IMR-90 (cell line): ENCODE measurements at regions not wholly inside any gene's neighbourhood (a gene's known extent, or its start where the extent isn't known, plus 50 kb on each side); places are given as distances from the start of the nearest gene placed in this dataset.
"Not testable (repeated sequence)": the region's sequence is repeated elsewhere in the genome, so short reads cannot be mapped to it uniquely, and the experiment has no call there.

Source experiments
- ATAC-seq: fragments of 200-7000 bp; cut with Tn5 transposase; 2 replicates; pipeline ENCODE4 v1.9.1; 2020; ENCODE audit warnings: low read depth, mild to moderate bottlenecking, moderate library complexity
- BruUV-seq: library from RNA; stranded (reverse); fragments of 400-500 nt; replicated peaks from 2 replicates; lab custom pipeline; 2021; lab: Mats Ljungman, UMichigan
- CTCF ChIA-PET: fragments of 300-600 bp; formaldehyde crosslinking; extraction: SDS; loops from one replicate; lab custom pipeline; 2021; ENCODE audit warnings: antibody characterized with exemption; lab: Yijun Ruan, JAX
- POLR2A ChIA-PET: fragments of 300-600 bp; sonication (Branson Sonifier 250); formaldehyde crosslinking; loops from one replicate; lab custom pipeline; 2022; ENCODE audit warnings: antibody characterized with exemption; ENCODE audit not compliant: unreplicated experiment; lab: Charles Lee
- DNase-seq: peaks from one replicate; pipeline ENCODE4 v3.0.0; 2013
- H2AFZ ChIP-seq: replicated peaks from 2 replicates; pipeline ENCODE3; 2013; ENCODE audit warnings: low read length, mild to moderate bottlenecking; ENCODE audit not compliant: poor library complexity
- H2AK5ac ChIP-seq: 2 replicates; pipeline ENCODE4 v1.6.1; 2013; ENCODE audit warnings: low read depth, low read length, inconsistent platforms
- H2AK9ac ChIP-seq: replicated peaks from 2 replicates; pipeline ENCODE3; 2013; ENCODE audit warnings: mild to moderate bottlenecking, low read depth, low read length, moderate library complexity; ENCODE audit not compliant: poor library complexity
- H2BK120ac ChIP-seq: 2 replicates; pipeline ENCODE4 v1.6.1; 2013; ENCODE audit warnings: low read depth, low read length, inconsistent platforms
- H2BK15ac ChIP-seq: 3 replicates; pipeline ENCODE4 v1.6.1; 2013; ENCODE audit warnings: low read depth, low read length, inconsistent platforms
- H2BK20ac ChIP-seq: 2 replicates; pipeline ENCODE4 v1.6.1; 2013; ENCODE audit warnings: low read depth, mild to moderate bottlenecking, inconsistent platforms, low read length, moderate library complexity
- H2BK5ac ChIP-seq: 2 replicates; pipeline ENCODE4 v1.6.1; 2013; ENCODE audit warnings: mild to moderate bottlenecking, low read depth, low read length, inconsistent platforms; ENCODE audit not compliant: poor library complexity, severe bottlenecking
- H3K14ac ChIP-seq: replicated peaks from 2 replicates; pipeline ENCODE4 v1.6.1; 2013; ENCODE audit warnings: low read depth, low read length, inconsistent platforms
- H3K18ac ChIP-seq: 2 replicates; pipeline ENCODE4 v1.6.1; 2013; ENCODE audit warnings: low read depth, low read length, control low read depth
- H3K23ac ChIP-seq: 2 replicates; pipeline ENCODE4 v1.6.1; 2013; ENCODE audit warnings: low read depth, low read length, inconsistent platforms
- H3K27ac ChIP-seq: 2 replicates; pipeline ENCODE4 v1.5.1; 2013; ENCODE audit warnings: mild to moderate bottlenecking, control low read depth, low read length; ENCODE audit not compliant: insufficient read depth
- H3K27me3 ChIP-seq: 2 replicates; pipeline ENCODE4 v1.6.1; 2013; ENCODE audit warnings: low read length; ENCODE audit not compliant: control insufficient read depth, insufficient read depth
- H3K36me3 ChIP-seq: 2 replicates; pipeline ENCODE4 v1.6.1; 2013; ENCODE audit warnings: low read length, mixed read lengths; ENCODE audit not compliant: control insufficient read depth, insufficient read depth
- H3K4ac ChIP-seq: 2 replicates; pipeline ENCODE4 v1.6.1; 2013; ENCODE audit warnings: low read depth, low read length, inconsistent platforms
- H3K4me1 ChIP-seq: 2 replicates; pipeline ENCODE4 v1.6.1; 2013; ENCODE audit warnings: low read length, mixed read lengths; ENCODE audit not compliant: control insufficient read depth, insufficient read depth
- H3K4me2 ChIP-seq: 2 replicates; pipeline ENCODE4 v1.6.1; 2013; ENCODE audit warnings: low read depth, mild to moderate bottlenecking, control low read depth, low read length, moderate library complexity
- H3K4me3 ChIP-seq: 2 replicates; pipeline ENCODE4 v1.5.1; 2013; ENCODE audit warnings: low read depth, mild to moderate bottlenecking, control low read depth, low read length, moderate library complexity; ENCODE audit not compliant: insufficient read depth
- H3K56ac ChIP-seq: 2 replicates; pipeline ENCODE4 v1.6.1; 2013; ENCODE audit warnings: low read length, inconsistent platforms; ENCODE audit not compliant: insufficient read depth; ENCODE audit errors: extremely low read depth
- H3K79me1 ChIP-seq, 2 experiments: 2 replicates each; pipeline ENCODE4 v1.6.1; 2013; ENCODE audit warnings: low read length in 2 of 2, inconsistent platforms in 1 of 2, low read depth in 1 of 2
- H3K9ac ChIP-seq: 2 replicates; pipeline ENCODE4 v1.6.1; 2013; ENCODE audit warnings: low read depth, low read length, control low read depth
- H3K9me1 ChIP-seq: 2 replicates; pipeline ENCODE4 v1.6.1; 2013; ENCODE audit warnings: low read length, inconsistent platforms; ENCODE audit not compliant: insufficient read depth
- H3K9me3 ChIP-seq: 2 replicates; pipeline ENCODE4 v1.6.1; 2013; ENCODE audit warnings: low read length; ENCODE audit not compliant: control insufficient read depth, insufficient read depth
- H4K20me1 ChIP-seq: 2 replicates; pipeline ENCODE4 v1.6.1; 2013; ENCODE audit warnings: low read length, inconsistent platforms; ENCODE audit not compliant: insufficient read depth
- H4K5ac ChIP-seq: 2 replicates; pipeline ENCODE4 v1.6.1; 2013; ENCODE audit warnings: mild to moderate bottlenecking, low read depth, low read length, control low read depth
- H4K8ac ChIP-seq, 2 experiments: 2 replicates each; pipeline ENCODE4 v1.6.1; 2013; ENCODE audit warnings: low read depth in 2 of 2, low read length in 2 of 2, control low read depth in 1 of 2, inconsistent platforms in 1 of 2
- H4K91ac ChIP-seq: 2 replicates; pipeline ENCODE4 v1.6.1; 2013; ENCODE audit warnings: low read depth, low read length, inconsistent platforms; ENCODE audit not compliant: insufficient read depth
- WGBS, 2 experiments: methylation state at CpG; one replicate each; pipeline versions ENCODE4 v1.1.5 to v1.1.7; 2013; ENCODE audit warnings: missing lambda C conversion rate in 2 of 2; ENCODE audit not compliant: insufficient read length in 1 of 2; ENCODE audit errors: extremely low coverage in 2 of 2; 5-methylcytosine and 5-hydroxymethylcytosine counted together
- dilution Hi-C: fragments of 300-500 bp; cut with HindIII; formaldehyde crosslinking; loops from one replicate; pipeline ENCODE4 v1.14.3; 2018; ENCODE audit warnings: low sequenced_read_pairs; ENCODE audit not compliant: unreplicated experiment
- in situ Hi-C: fragments of 300-500 bp; cut with MboI; formaldehyde crosslinking; loops from 3 replicates; pipeline ENCODE4 v1.14.3; 2019; ENCODE audit warnings: low sequenced_read_pairs, inconsistent platforms, mixed read lengths
- intact Hi-C: fragments of 100-400 bp; cut with micrococcal nuclease; formaldehyde crosslinking; loops from 2 replicates; pipeline ENCODE4 v1.10.0; 2022

- H3K36me3 ChIP-seq, H3K9me1 ChIP-seq, H3K4me2 ChIP-seq, H2AK5ac ChIP-seq, H3K27ac ChIP-seq, BruUV-seq, H4K5ac ChIP-seq, H3K18ac ChIP-seq, DNase-seq, H2BK120ac ChIP-seq, H3K4ac ChIP-seq, CTCF ChIA-PET, H4K91ac ChIP-seq, H3K79me1 ChIP-seq, H2BK5ac ChIP-seq, H3K4me1 ChIP-seq, POLR2A ChIA-PET, ATAC-seq, H3K9ac ChIP-seq, dilution Hi-C loops, H3K14ac ChIP-seq, intact Hi-C loops, H3K27me3 ChIP-seq, H3K56ac ChIP-seq, H2AK9ac ChIP-seq, H4K20me1 ChIP-seq, H4K8ac ChIP-seq, in situ Hi-C loops, H2BK15ac ChIP-seq, H2BK20ac ChIP-seq, H2AFZ ChIP-seq, H3K4me3 ChIP-seq, H3K23ac ChIP-seq: not testable (repeated sequence)
- peaks cover 12% of the 10 kb centered on the region for H3K9me3 ChIP-seq
- no CpG with 5 or more reads among the region's 3 CpGs for WGBS, 2 experiments
Observed at GRCh38 chr12:34228046-34228445, 205.8 kb downstream of the ALG10 start.

- H3K9me3 ChIP-seq: peaks cover 15% of the 10 kb centered on the region
- H2BK15ac ChIP-seq, POLR2A ChIA-PET, H4K5ac ChIP-seq, H2AK5ac ChIP-seq, H2AK9ac ChIP-seq, H3K14ac ChIP-seq, H3K56ac ChIP-seq, in situ Hi-C loops, H4K8ac ChIP-seq, H2BK120ac ChIP-seq, H2BK20ac ChIP-seq, H3K4me3 ChIP-seq, dilution Hi-C loops, H2AFZ ChIP-seq, H4K91ac ChIP-seq, H3K9me1 ChIP-seq, H3K79me1 ChIP-seq, DNase-seq, H3K36me3 ChIP-seq, H3K4me1 ChIP-seq, BruUV-seq, H3K23ac ChIP-seq, ATAC-seq, H2BK5ac ChIP-seq, H3K4me2 ChIP-seq, H3K9ac ChIP-seq, H4K20me1 ChIP-seq, intact Hi-C loops, H3K4ac ChIP-seq, H3K18ac ChIP-seq, H3K27ac ChIP-seq, H3K27me3 ChIP-seq, CTCF ChIA-PET: not testable (repeated sequence)
- no CpG with 5 or more reads among the region's 2 CpGs for WGBS, 2 experiments
Observed at GRCh38 chr12:34229033-34229432, 206.7 kb downstream of the ALG10 start.
